H9 (cell line): ENCODE measurements at regions not wholly inside any gene's neighbourhood (a gene's known extent, or its start where the extent isn't known, plus 50 kb on each side); places are given as distances from the start of the nearest gene placed in this dataset.

ENCODE experiments used
- DNase-seq: peaks from one replicate; pipeline ENCODE4 v3.0.0-alpha.2; 2017
- H2AFZ ChIP-seq: one replicate; pipeline ENCODE4 v1.6.1; 2013; ENCODE audit warnings: mild to moderate bottlenecking, low read length, control low read depth, moderate library complexity
- H2AK5ac ChIP-seq: 2 replicates; pipeline ENCODE4 v1.6.1; 2013; ENCODE audit warnings: low read length, control low read depth, mixed read lengths; ENCODE audit not compliant: insufficient read length
- H2BK120ac ChIP-seq: one replicate; pipeline ENCODE4 v1.6.1; 2013; ENCODE audit warnings: low read depth, mild to moderate bottlenecking, low read length, control low read depth, inconsistent platforms; ENCODE audit not compliant: poor library complexity, severe bottlenecking
- H2BK12ac ChIP-seq: 2 replicates; pipeline ENCODE4 v1.6.1; 2013; ENCODE audit warnings: low read length, control low read depth, mixed read lengths, low read depth; ENCODE audit not compliant: insufficient read length
- H2BK15ac ChIP-seq: 2 replicates; pipeline ENCODE4 v1.6.1; 2013; ENCODE audit warnings: low read depth, low read length, control low read depth
- H2BK20ac ChIP-seq: one replicate; pipeline ENCODE4 v1.6.1; 2013; ENCODE audit warnings: low read depth, mild to moderate bottlenecking, low read length, control low read depth, inconsistent platforms; ENCODE audit not compliant: poor library complexity, severe bottlenecking
- H2BK5ac ChIP-seq: 2 replicates; pipeline ENCODE4 v1.6.1; 2013; ENCODE audit warnings: low read length, control low read depth, mixed read lengths; ENCODE audit not compliant: insufficient read length
- H3K14ac ChIP-seq: 2 replicates; pipeline ENCODE4 v1.6.1; 2013; ENCODE audit warnings: low read length, control low read depth; ENCODE audit not compliant: insufficient read depth
- H3K18ac ChIP-seq: 2 replicates; pipeline ENCODE4 v1.6.1; 2013; ENCODE audit warnings: low read depth, mild to moderate bottlenecking, mixed read lengths, low read length, control low read depth; ENCODE audit not compliant: insufficient read length
- H3K23ac ChIP-seq: 2 replicates; pipeline ENCODE4 v1.6.1; 2013; ENCODE audit warnings: low read length, control low read depth, mixed read lengths, low read depth; ENCODE audit not compliant: insufficient read length
- H3K23me2 ChIP-seq: 2 replicates; pipeline ENCODE4 v1.6.1; 2013; ENCODE audit warnings: low read depth, mild to moderate bottlenecking, mixed read lengths, low read length, control low read depth; ENCODE audit not compliant: insufficient read length, poor library complexity, severe bottlenecking
- H3K27ac ChIP-seq: 2 replicates; pipeline ENCODE4 v1.5.1; 2013; ENCODE audit warnings: low read length, control low read depth, mixed read lengths, low read depth; ENCODE audit not compliant: insufficient read length
- H3K27me3 ChIP-seq: 2 replicates; pipeline ENCODE4 v1.6.1; 2013; ENCODE audit warnings: low read length, control low read depth, inconsistent platforms; ENCODE audit not compliant: insufficient read depth
- H3K4ac ChIP-seq: 2 replicates; pipeline ENCODE4 v1.6.1; 2013; ENCODE audit warnings: low read depth, mild to moderate bottlenecking, control low read depth, inconsistent platforms, low read length, moderate library complexity
- H3K4me1 ChIP-seq: 2 replicates; pipeline ENCODE4 v1.6.1; 2013; ENCODE audit warnings: low read length, control low read depth, inconsistent platforms; ENCODE audit not compliant: insufficient read depth
- H3K4me2 ChIP-seq: 2 replicates; pipeline ENCODE4 v1.6.1; 2013; ENCODE audit warnings: low read length, control low read depth, mixed read lengths; ENCODE audit not compliant: insufficient read length, insufficient read depth
- H3K56ac ChIP-seq: 2 replicates; pipeline ENCODE4 v1.6.1; 2013; ENCODE audit warnings: low read depth, mild to moderate bottlenecking, mixed read lengths, low read length, control low read depth; ENCODE audit not compliant: insufficient read length
- H3K79me1 ChIP-seq: 2 replicates; pipeline ENCODE4 v1.6.1; 2013; ENCODE audit warnings: low read depth, mild to moderate bottlenecking, moderate library complexity, low read length, control low read depth, inconsistent platforms; ENCODE audit not compliant: insufficient read depth, poor library complexity, severe bottlenecking
- H3K79me2 ChIP-seq: 2 replicates; pipeline ENCODE4 v1.6.1; 2013; ENCODE audit warnings: low read length, control low read depth, inconsistent platforms; ENCODE audit not compliant: insufficient read depth
- H3K9ac ChIP-seq: 2 replicates; pipeline ENCODE4 v1.6.1; 2013; ENCODE audit warnings: low read length, control low read depth, mixed read lengths; ENCODE audit not compliant: insufficient read length; ENCODE audit errors: extremely low read depth
- H3K9me3 ChIP-seq: one replicate; pipeline ENCODE4 v1.6.1; 2013; ENCODE audit warnings: low read depth, low read length, inconsistent platforms; ENCODE audit not compliant: control insufficient read depth
- H3T11ph ChIP-seq: one replicate; pipeline ENCODE4 v1.6.1; 2013; ENCODE audit warnings: mild to moderate bottlenecking, low read length, control low read depth, inconsistent platforms
- H4K20me1 ChIP-seq: one replicate; pipeline ENCODE4 v1.6.1; 2013; ENCODE audit not compliant: control insufficient read depth, insufficient read length, insufficient read depth
- H4K5ac ChIP-seq: 2 replicates; pipeline ENCODE4 v1.6.1; 2013; ENCODE audit warnings: low read depth, mild to moderate bottlenecking, mixed read lengths, low read length, control low read depth; ENCODE audit not compliant: insufficient read length
- H4K8ac ChIP-seq: replicated peaks from 2 replicates; pipeline ENCODE4 v1.6.1; 2013; ENCODE audit warnings: low read length, control low read depth, mixed read lengths, low read depth; ENCODE audit not compliant: insufficient read length
- H4K91ac ChIP-seq: 2 replicates; pipeline ENCODE4 v1.6.1; 2013; ENCODE audit warnings: low read depth, mild to moderate bottlenecking, moderate library complexity, mixed read lengths, low read length, control low read depth; ENCODE audit not compliant: insufficient read length
- H3K27ac Mint-ChIP-seq, 3 experiments: 2 replicates in 2 of 3; 3 replicates in 1 of 3; pipeline ENCODE4 v1.8.0; 2020 to 2021; ENCODE audit warnings: mixed read lengths in 3 of 3, mild to moderate bottlenecking in 1 of 3, moderate library complexity in 1 of 3
- H3K27me3 Mint-ChIP-seq: 2 replicates; pipeline ENCODE4 v1.8.0; 2021; ENCODE audit warnings: low read depth, mild to moderate bottlenecking, moderate library complexity, mixed read lengths
- H3K36me3 Mint-ChIP-seq, 3 experiments: 2 replicates in 2 of 3; 3 replicates in 1 of 3; pipeline ENCODE4 v1.8.0; 2020 to 2021; ENCODE audit warnings: low read depth in 3 of 3, mixed read lengths in 3 of 3; ENCODE audit not compliant: insufficient read depth in 1 of 3
- H3K4me1 Mint-ChIP-seq, 2 experiments: 2 replicates each; pipeline ENCODE4 v1.8.0; 2020; ENCODE audit warnings: mixed read lengths in 2 of 2
- H3K4me3 Mint-ChIP-seq, 2 experiments: 2 replicates in 1 of 2; 3 replicates in 1 of 2; pipeline ENCODE4 v1.8.0; 2020 to 2021; ENCODE audit warnings: mild to moderate bottlenecking in 2 of 2, mixed read lengths in 2 of 2, moderate library complexity in 1 of 2
- H3K9me3 Mint-ChIP-seq, 2 experiments: 2 replicates in 1 of 2; 3 replicates in 1 of 2; pipeline ENCODE4 v1.8.0; 2020; ENCODE audit warnings: mild to moderate bottlenecking in 2 of 2, mixed read lengths in 2 of 2, moderate library complexity in 1 of 2
- WGBS: extraction: QIAGEN DNeasy Blood & Tissue Kit; methylation state at CpG from one replicate; pipeline ENCODE4 v1.1.7; 2013; ENCODE audit warnings: missing lambda C conversion rate, low lambda C conversion rate, mixed read lengths; ENCODE audit not compliant: insufficient read length; ENCODE audit errors: extremely low coverage; 5-methylcytosine and 5-hydroxymethylcytosine counted together
- TF ChIP-seq, protein P1 (sequence below): fragments of 200-600 bp; sonication (generic); conservative IDR thresholded peaks from 3 replicates; pipeline ENCODE4 v1.8.0; 2021; ENCODE audit warnings: antibody characterized with exemption, mild to moderate bottlenecking

GRCh38 chr13:104404325-104404724 lies 1338.1 kb upstream of the SLC10A2 start:
- H2BK15ac ChIP-seq, result no peak overlapping the region
- TF ChIP-seq, protein P1, sequence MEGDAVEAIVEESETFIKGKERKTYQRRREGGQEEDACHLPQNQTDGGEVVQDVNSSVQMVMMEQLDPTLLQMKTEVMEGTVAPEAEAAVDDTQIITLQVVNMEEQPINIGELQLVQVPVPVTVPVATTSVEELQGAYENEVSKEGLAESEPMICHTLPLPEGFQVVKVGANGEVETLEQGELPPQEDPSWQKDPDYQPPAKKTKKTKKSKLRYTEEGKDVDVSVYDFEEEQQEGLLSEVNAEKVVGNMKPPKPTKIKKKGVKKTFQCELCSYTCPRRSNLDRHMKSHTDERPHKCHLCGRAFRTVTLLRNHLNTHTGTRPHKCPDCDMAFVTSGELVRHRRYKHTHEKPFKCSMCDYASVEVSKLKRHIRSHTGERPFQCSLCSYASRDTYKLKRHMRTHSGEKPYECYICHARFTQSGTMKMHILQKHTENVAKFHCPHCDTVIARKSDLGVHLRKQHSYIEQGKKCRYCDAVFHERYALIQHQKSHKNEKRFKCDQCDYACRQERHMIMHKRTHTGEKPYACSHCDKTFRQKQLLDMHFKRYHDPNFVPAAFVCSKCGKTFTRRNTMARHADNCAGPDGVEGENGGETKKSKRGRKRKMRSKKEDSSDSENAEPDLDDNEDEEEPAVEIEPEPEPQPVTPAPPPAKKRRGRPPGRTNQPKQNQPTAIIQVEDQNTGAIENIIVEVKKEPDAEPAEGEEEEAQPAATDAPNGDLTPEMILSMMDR, result no peak
- H3K27ac ChIP-seq, result no peak overlapping the region
- no peaks in the 10 kb centered on the region for H3K27me3 Mint-ChIP-seq
- no peak overlapping the region for H3K18ac ChIP-seq
- H3K4me2 ChIP-seq, result no peak overlapping the region
- no peak overlapping the region for H4K8ac ChIP-seq
- H2BK12ac ChIP-seq, result no peak overlapping the region
- H3K4me1 ChIP-seq, result no peaks in the 10 kb centered on the region
- H3K4me3 Mint-ChIP-seq, result no peak overlapping the region
- no peak overlapping the region for H3K9ac ChIP-seq
- H3K9me3 ChIP-seq, result no peaks in the 10 kb centered on the region
- H3K56ac ChIP-seq, result no peak overlapping the region
- H2BK120ac ChIP-seq, result no peak overlapping the region
- no peak overlapping the region for H3K23ac ChIP-seq
- H3K36me3 Mint-ChIP-seq, result peaks cover 0 to 2% (median 0%) of the 10 kb centered on the region in 3 experiments; a peak in 2 of 7 replicates
- H3K14ac ChIP-seq, result no peak overlapping the region
- DNase-seq, result no peak
- H2AK5ac ChIP-seq, result no peak overlapping the region
- no peaks in the 10 kb centered on the region for H3K27me3 ChIP-seq
- H3K79me2 ChIP-seq, result no peaks in the 10 kb centered on the region
- H3K27ac Mint-ChIP-seq, result no peak overlapping the region
- H3T11ph ChIP-seq, result no peak overlapping the region
- H4K91ac ChIP-seq, result no peak overlapping the region
- peaks cover 0 to 3% of the 10 kb centered on the region in 2 experiments; a peak in 2 of 4 replicates for H3K4me1 Mint-ChIP-seq
- no peak overlapping the region for H4K5ac ChIP-seq
- no peak overlapping the region for H2BK20ac ChIP-seq
- H3K79me1 ChIP-seq, result no peaks in the 10 kb centered on the region
- H2BK5ac ChIP-seq, result no peak overlapping the region
- no peak overlapping the region for H2AFZ ChIP-seq
- WGBS, result no CpG with 5 or more reads among the region's 2 CpGs
- no peaks in the 10 kb centered on the region for H3K23me2 ChIP-seq
- H4K20me1 ChIP-seq, result no peaks in the 10 kb centered on the region
- no peaks in the 10 kb centered on the region for H3K9me3 Mint-ChIP-seq
- H3K4ac ChIP-seq, result no peak overlapping the region
